CD14-positive monocyte (primary cell): ENCODE measurements at regions not wholly inside any gene's neighbourhood (a gene's known extent, or its start where the extent isn't known, plus 50 kb on each side); places are given as distances from the start of the nearest gene placed in this dataset.

Source experiments
- DNase-seq, 3 donors: peaks; one replicate each; pipeline ENCODE4 v3.0.0-alpha.2; 2011 to 2022
- H2AFZ ChIP-seq: 2 replicates; pipeline ENCODE4 v1.6.0; 2012; ENCODE audit warnings: mild to moderate bottlenecking, low read depth, low read length, inconsistent platforms; ENCODE audit not compliant: insufficient read depth, poor library complexity, severe bottlenecking
- H3K27ac ChIP-seq, 2 donors: 1 replicate in 1 of 2; 2 replicates in 1 of 2; pipeline ENCODE4 v1.5.1; 2012 to 2013; ENCODE audit warnings: low read length in 2 of 2, control low read depth in 1 of 2, inconsistent platforms in 1 of 2, low read depth in 1 of 2, mild to moderate bottlenecking in 1 of 2
- H3K27me3 ChIP-seq, 2 donors: one replicate each; pipeline versions ENCODE4 v1.6.0 to v1.6.1; 2011 to 2013; ENCODE audit warnings: low read length in 2 of 2; ENCODE audit not compliant: control insufficient read depth in 2 of 2, insufficient read depth in 2 of 2
- H3K36me3 ChIP-seq, 2 donors: replicated peaks in 1 of 2; 1 replicate in 1 of 2; 2 replicates in 1 of 2; pipeline versions ENCODE4 v1.5.1 to v1.6.1; 2012 to 2013; ENCODE audit warnings: low read length in 2 of 2, control low read depth in 1 of 2, inconsistent platforms in 1 of 2, mild to moderate bottlenecking in 1 of 2; ENCODE audit not compliant: insufficient read depth in 2 of 2, control insufficient read depth in 1 of 2
- H3K4me1 ChIP-seq, 2 donors: 1 replicate in 1 of 2; 2 replicates in 1 of 2; pipeline versions ENCODE4 v1.5.1 to v1.6.1; 2012 to 2013; ENCODE audit warnings: low read length in 2 of 2, control low read depth in 1 of 2, inconsistent platforms in 1 of 2, mild to moderate bottlenecking in 1 of 2, moderate library complexity in 1 of 2; ENCODE audit not compliant: insufficient read depth in 2 of 2, control insufficient read depth in 1 of 2
- H3K4me2 ChIP-seq: replicated peaks from 2 replicates; pipeline ENCODE3; 2012; ENCODE audit warnings: low read length, moderate library complexity, mild to moderate bottlenecking; ENCODE audit not compliant: poor library complexity, severe bottlenecking; ENCODE audit errors: extremely low read depth
- H3K4me3 ChIP-seq, 3 experiments: fragments of 200-600 bp in 1 of 3; sonication (generic) in 1 of 3; replicated peaks in 1 of 3; 1 replicate in 2 of 3; 2 replicates in 1 of 3; pipeline ENCODE4 v1.5.1; 2011 to 2013; ENCODE audit warnings: low read length in 3 of 3, mild to moderate bottlenecking in 3 of 3, control low read depth in 2 of 3, low read depth in 2 of 3, inconsistent platforms in 1 of 3, moderate library complexity in 1 of 3
- H3K79me2 ChIP-seq: 2 replicates; pipeline ENCODE4 v1.6.0; 2012; ENCODE audit warnings: mild to moderate bottlenecking, control low read depth, inconsistent platforms, low read length, moderate library complexity; ENCODE audit not compliant: insufficient read depth
- H3K9ac ChIP-seq: 2 replicates; pipeline ENCODE4 v1.6.0; 2017; ENCODE audit warnings: low read length, mild to moderate bottlenecking; ENCODE audit not compliant: insufficient read depth, poor library complexity, severe bottlenecking
- H3K9me3 ChIP-seq, 2 donors: replicated peaks in 1 of 2; 1 replicate in 1 of 2; 2 replicates in 1 of 2; pipeline versions ENCODE4 v1.5.1 to v1.6.1; 2012 to 2013; ENCODE audit warnings: low read length in 2 of 2, control low read depth in 1 of 2; ENCODE audit not compliant: control insufficient read depth in 1 of 2, insufficient read depth in 1 of 2
- H4K20me1 ChIP-seq: 2 replicates; pipeline ENCODE4 v1.6.0; 2012; ENCODE audit warnings: mild to moderate bottlenecking, low read length, control low read depth, moderate library complexity; ENCODE audit not compliant: insufficient read depth
- H3K27ac Mint-ChIP-seq, 7 donors: one replicate each; pipeline ENCODE4 v1.8.0; 2020; ENCODE audit warnings: mild to moderate bottlenecking in 7 of 7, mixed read lengths in 7 of 7, moderate library complexity in 6 of 7, inconsistent platforms in 2 of 7
- H3K27me3 Mint-ChIP-seq, 3 donors: one replicate each; pipeline ENCODE4 v1.8.0; 2021 to 2022; ENCODE audit warnings: low read depth in 3 of 3, mild to moderate bottlenecking in 3 of 3, mixed read lengths in 3 of 3, moderate library complexity in 3 of 3, inconsistent platforms in 1 of 3
- H3K36me3 Mint-ChIP-seq, 2 donors: one replicate each; pipeline ENCODE4 v1.8.0; 2020; ENCODE audit warnings: mixed read lengths in 2 of 2, inconsistent platforms in 1 of 2, mild to moderate bottlenecking in 1 of 2
- H3K4me1 Mint-ChIP-seq: one replicate; pipeline ENCODE4 v1.8.0; 2020; ENCODE audit warnings: mild to moderate bottlenecking, mixed read lengths
- H3K4me3 Mint-ChIP-seq, 2 donors: one replicate each; pipeline ENCODE4 v1.8.0; 2020; ENCODE audit warnings: mild to moderate bottlenecking in 2 of 2, mixed read lengths in 2 of 2, moderate library complexity in 1 of 2
- H3K9me3 Mint-ChIP-seq, 7 donors: one replicate each; pipeline ENCODE4 v1.8.0; 2020 to 2022; ENCODE audit warnings: mixed read lengths in 7 of 7, mild to moderate bottlenecking in 6 of 7, moderate library complexity in 6 of 7, inconsistent platforms in 2 of 7
- CTCF ChIP-seq: fragments of 200-600 bp; IDR thresholded peaks from one replicate; pipeline ENCODE4 v1.8.0; 2022; ENCODE audit warnings: antibody characterized with exemption, mild to moderate bottlenecking
- WGBS: methylation state at CpG from one replicate; pipeline ENCODE4 v1.1.5; 2013; ENCODE audit warnings: missing lambda C conversion rate; ENCODE audit not compliant: insufficient coverage; 5-methylcytosine and 5-hydroxymethylcytosine counted together
- intact Hi-C, 2 donors: fragments of 100-400 bp; cut with micrococcal nuclease; formaldehyde crosslinking; loops; one replicate each; pipeline versions ENCODE4 v1.15.0 to v1.15.1; 2023

- H2AFZ ChIP-seq = no peak overlapping the region
- no peak overlapping the region for H3K4me3 ChIP-seq
- peaks cover 0 to 3% (median 2%) of the 10 kb centered on the region in 7 donors for H3K9me3 Mint-ChIP-seq
- 96% methylated on average over 2 of the region's 2 CpGs for WGBS
- H3K27me3 Mint-ChIP-seq = peaks cover 0 to 4% (median 0%) of the 10 kb centered on the region in 3 donors
- no peak for TF ChIP-seq CTCF
- H3K4me2 ChIP-seq = no peak overlapping the region
- H3K4me1 ChIP-seq = no peaks in the 10 kb centered on the region
- H3K36me3 ChIP-seq = no peaks in the 10 kb centered on the region
- no peak for DNase-seq
- no peak overlapping the region for H3K27ac ChIP-seq
- H3K4me3 Mint-ChIP-seq = no peak overlapping the region
- no peaks in the 10 kb centered on the region for H3K36me3 Mint-ChIP-seq
- H3K79me2 ChIP-seq = no peaks in the 10 kb centered on the region
- no peaks in the 10 kb centered on the region for H3K27me3 ChIP-seq
- H3K9me3 ChIP-seq = no peaks in the 10 kb centered on the region
- H3K9ac ChIP-seq = no peak overlapping the region
- intact Hi-C loops = no loop called here
- H3K4me1 Mint-ChIP-seq = no peaks in the 10 kb centered on the region
- H3K27ac Mint-ChIP-seq = peak overlapping the region in 1 of 7 donors; percentile 9
- H4K20me1 ChIP-seq = no peaks in the 10 kb centered on the region
Measured at GRCh38 chr4:67371615-67372014, 173.7 kb downstream of the CENPC start.

GRCh38 chr4:67366311-67366861 lies 178.9 kb downstream of the CENPC start:
- H2AFZ ChIP-seq = no peak overlapping the region
- H3K4me2 ChIP-seq = no peak overlapping the region
- H3K4me3 ChIP-seq = no peak overlapping the region
- intact Hi-C loops = no loop called here
- H3K4me1 ChIP-seq = no peaks in the 10 kb centered on the region
- H3K9me3 ChIP-seq = no peaks in the 10 kb centered on the region
- H4K20me1 ChIP-seq = no peaks in the 10 kb centered on the region
- H3K27ac ChIP-seq = no peak overlapping the region
- Mint-ChIP-seq H3K36me3 (no peaks in the 10 kb centered on the region), H3K4me1 (no peaks in the 10 kb centered on the region), H3K27me3 (peaks cover 0 to 5% (median 0%) of the 10 kb centered on the region in 3 donors), H3K4me3 (no peak overlapping the region), H3K27ac (no peak overlapping the region), H3K9me3 (peaks cover 0 to 12% (median 5%) of the 10 kb centered on the region in 7 donors)
- no peak for DNase-seq
- WGBS = 75% methylated on average over 1 of the region's 3 CpGs
- no peak for TF ChIP-seq CTCF
- no peak overlapping the region for H3K9ac ChIP-seq
- no peaks in the 10 kb centered on the region for H3K27me3 ChIP-seq
- no peaks in the 10 kb centered on the region for H3K36me3 ChIP-seq
- H3K79me2 ChIP-seq = no peaks in the 10 kb centered on the region
